Tongue (tissue), 1 donor: ENCODE measurements at regions not wholly inside any gene's neighbourhood (a gene's known extent, or its start where the extent isn't known, plus 50 kb on each side); places are given as distances from the start of the nearest gene placed in this dataset.
"Not testable (repeated sequence)": the region's sequence is repeated elsewhere in the genome, so short reads cannot be mapped to it uniquely, and the experiment has no call there.

Experiments
- DNase-seq: peaks from one replicate; pipeline ENCODE4 v3.0.0-alpha.2; 2015

DNA sequence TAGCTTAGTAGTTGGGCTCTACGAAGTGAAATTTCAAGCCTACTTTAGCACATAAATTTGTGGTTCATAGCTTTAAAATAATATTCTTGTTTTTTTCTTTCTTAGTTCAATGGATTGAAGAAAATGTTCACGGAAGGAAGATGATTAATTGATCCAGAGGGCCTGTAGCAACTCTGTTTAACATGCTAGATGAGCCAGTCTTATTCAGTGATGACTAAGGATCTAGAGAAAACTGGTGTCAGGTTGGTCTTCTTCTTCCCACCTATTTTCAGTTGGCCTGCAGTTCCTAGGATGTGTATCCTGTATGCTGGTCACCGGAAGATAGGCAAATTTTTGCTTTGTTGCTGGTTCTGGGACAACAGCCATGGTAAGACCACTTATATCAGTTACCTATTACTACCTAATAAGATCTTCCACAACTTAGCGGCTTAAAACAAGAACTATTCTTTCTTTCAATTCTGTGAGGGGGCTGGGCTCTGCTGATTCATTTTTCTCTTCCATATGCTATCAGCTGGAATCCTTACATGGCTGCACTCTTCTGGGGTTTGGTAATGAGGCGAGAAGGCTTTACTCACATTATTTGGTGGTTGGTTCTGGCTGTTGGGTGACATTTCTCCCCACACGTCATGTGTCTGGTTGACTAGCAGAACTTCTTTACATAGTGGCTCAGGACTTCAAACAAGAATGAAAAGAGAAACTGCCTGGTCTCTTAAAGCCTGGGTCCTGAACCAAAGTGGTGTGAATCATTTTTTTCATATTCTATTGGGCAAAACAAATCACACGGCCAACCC, 182.7 kb upstream of the ACTBL2 start:
- DNase-seq, result no peak

DNA sequence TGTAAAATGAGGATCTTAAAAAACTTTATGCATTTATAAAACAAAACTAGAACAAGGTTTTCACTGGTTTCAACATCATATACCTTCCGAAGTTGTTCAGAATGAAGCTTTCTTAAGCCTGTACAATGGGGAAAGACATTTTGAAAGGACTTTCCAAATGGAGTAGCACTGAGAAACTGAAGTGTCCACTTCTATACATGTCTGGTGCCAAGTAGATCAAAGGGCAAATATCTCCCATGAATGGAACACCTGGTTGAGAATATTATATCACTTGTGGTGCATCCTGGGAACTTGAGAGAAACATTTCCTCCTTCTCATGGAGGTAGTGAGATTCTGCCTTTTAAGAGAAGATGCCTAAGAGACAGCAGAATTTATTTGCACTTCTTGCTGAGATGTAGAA, 182.1 kb upstream of the ACTBL2 start:
- DNase-seq, result no peak

DNA sequence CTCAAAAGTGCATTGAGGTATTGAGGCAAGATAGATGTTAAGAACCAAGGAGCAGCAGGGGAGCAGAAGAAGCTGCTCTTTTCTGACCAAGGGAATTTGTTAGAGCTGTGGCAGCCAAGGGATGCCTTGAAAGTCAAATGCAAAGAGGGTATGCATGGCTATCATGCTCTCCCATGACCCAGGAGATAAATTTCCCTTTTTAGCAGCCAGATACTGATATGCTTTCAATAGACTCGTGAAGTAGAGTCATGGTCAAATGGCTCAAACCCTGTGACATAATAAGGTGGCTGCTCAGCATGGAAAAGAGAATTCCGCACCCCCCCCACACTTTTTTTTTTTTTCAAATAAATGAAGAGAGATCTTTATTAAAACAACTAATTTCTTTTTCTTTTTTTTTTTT, 180.9 kb upstream of the ACTBL2 start:
- no peak for DNase-seq

DNA sequence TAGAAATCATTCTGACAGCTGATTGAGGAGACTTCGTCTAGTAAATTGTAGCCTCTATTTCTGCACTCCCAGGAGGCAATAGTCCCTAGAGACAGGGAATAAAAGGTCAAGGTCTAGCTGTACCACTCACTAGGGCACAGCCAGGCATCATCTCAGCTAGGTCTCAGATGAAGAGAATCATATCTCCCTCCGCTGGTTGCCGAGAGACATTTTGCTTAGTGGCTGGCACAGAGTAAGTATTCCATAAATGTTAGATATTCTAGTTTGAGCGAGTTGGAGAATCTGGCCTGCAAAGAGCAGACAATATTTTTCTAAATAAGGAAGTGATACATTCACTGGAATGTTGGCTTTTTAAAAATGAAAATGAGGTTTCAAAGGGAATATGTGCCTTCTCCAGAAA, 180.4 kb upstream of the ACTBL2 start:
- no peak for DNase-seq

DNA sequence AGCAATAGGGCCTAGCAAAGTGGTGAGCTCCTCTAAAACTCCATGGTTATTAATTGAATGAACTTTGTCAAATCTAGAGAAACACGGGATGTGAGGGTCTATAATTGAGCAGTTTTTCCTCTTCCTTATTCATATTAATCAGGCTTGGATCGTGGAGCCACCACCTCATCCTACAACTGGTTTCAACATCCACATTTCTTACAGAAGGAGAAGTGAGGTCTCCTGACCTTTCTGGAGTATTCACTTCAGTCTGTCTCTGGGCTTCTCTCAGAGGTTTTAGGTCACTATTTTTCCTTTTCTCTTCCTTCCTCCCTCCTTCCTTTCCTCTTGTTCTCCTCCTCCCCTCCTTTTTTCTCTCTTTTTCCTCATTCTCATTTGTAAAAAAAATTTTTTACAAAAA, 177.3 kb upstream of the ACTBL2 start:
- no peak for DNase-seq

DNA sequence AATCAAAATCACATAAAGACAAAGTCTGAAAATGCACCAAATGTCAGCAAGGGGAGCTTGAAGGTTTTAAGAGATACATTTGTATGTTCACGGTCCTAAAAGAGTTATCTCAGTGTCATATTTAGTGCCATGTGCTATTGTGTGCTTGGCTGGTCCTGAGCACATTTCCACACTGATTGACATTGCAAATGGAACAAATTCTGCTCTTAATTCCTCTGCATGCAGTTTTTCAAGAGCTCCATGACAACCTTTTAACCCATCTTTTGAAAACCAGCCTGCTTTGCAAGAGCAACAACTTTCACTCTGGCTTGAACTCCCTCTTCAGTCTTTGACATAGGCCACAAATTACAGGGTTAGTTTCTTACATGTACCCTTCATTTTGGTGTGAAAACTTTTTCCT, 175.4 kb upstream of the ACTBL2 start:
- DNase-seq, result no peak

DNA sequence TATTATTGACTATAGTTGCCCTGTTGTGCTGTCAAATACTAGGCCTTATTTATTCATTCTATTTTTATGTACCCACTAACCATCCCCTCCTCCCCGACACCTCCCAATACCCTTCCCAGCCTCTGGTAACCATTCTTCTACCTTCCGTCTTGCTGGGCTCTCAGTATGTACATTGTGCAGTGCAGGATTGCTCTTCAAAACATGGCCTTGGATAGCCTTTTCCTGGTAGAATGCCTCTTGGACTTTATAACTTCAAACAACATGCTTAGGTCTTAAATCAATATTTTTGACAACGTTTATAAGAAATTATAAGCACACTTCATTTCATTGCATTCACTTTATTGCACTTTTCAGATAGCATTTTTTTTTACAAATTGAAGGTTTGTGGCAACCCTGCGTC, 172.6 kb upstream of the ACTBL2 start:
- DNase-seq, result no peak

DNA sequence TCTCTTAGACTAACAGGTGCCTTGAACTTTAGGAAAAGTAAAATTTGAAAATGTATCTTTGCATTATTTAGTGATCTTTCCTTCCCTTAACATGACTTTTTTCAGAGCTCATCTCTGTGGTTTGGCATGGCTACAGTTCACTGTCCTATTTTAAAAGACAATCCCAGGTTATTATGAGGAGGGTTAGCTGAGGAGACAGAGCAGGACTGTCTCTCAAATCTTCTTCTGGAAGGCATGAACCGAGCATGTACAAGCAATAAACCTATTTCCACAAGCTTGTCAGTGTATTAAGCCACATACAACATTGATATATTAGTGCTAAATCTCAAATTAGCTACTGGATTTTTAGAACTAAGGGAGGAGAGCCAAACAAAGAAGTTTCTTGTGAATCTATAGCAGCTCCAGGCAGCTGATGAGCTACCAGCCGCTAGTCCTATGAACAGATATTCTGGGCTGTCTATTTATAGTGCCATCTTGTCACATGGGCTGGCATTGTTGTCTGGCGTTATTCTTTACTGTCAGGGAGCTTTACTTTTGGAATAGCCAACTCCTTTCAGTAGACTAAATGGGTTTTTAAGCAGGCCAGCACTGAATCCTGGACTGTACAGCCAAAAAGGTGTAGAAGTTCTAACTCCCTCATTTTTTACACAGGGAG, 171.2 kb upstream of the ACTBL2 start:
- DNase-seq, result peak; percentile 58

DNA sequence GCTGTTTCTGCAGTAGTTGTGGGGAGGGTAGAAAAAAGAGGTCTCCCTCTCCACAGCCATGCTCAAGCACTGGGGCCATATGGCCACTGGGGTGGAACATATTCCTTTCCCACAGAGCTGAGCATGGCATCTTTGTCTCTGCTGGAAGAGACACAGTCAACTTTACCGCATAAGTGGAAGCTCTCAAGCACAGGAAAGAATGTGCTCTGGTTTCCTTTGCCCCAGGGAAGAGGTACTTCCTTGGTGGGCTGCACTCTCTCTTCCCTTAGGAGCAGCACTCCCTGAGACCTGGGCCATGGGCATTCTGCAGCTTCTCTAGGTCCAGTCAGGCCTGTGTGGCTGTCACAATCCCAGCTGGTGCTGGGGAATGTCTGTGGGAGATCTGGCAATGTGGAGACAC, 168.5 kb upstream of the ACTBL2 start:
- no peak for DNase-seq

DNA sequence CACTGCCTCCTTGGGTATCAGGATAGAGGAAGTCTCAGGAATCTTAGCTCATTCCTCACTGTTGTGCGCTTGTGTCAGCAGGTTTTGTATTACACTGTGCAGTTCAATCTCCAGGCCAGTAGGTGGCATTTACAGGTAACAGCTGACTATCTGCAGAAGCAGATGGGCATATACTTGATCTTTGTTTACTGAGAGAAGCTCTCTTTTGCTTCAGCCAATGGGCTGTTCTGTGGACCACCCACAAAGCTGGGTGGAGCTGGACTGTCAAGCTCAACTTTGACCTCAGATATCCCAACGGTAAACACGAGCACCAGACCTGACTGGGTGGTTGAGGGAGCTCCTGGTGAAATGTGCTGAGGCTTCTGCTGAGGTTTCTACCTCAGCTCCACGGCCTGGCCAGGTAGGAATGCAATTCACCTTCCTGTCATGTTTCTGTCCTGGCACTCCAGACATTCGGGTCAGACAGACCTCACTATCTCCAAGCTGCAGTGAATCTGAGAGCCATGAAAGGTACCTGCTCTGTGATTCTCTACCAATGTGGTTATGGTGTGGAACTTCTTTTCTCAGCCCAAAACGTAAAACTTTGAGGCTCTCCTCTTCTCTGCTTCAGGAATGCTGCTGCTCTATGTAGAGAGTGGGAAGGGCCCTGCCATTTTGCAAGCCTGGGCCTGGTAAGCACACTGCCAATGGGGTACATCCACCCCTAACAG, 167.9 kb upstream of the ACTBL2 start:
- peak; percentile 7 for DNase-seq

DNA sequence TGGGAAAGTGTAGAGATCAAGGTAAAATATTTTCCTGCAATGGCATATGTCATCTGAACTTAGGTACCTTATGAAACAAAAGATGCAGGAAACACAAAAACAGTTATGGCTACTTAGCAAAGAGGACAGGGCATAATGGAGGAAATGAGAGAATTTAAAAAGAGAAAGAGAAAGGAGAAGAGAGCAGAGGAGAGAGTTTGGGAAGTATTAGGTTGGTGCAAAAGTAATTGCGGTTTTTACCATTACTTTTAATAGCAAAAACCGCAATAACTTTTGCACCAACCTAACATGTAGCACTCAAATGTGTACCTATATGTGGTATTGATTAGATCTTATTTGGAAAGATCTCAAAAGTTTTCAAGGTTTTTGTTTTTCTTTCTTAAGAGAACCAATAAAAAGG, 160.1 kb upstream of the ACTBL2 start:
- DNase-seq, result no peak

DNA sequence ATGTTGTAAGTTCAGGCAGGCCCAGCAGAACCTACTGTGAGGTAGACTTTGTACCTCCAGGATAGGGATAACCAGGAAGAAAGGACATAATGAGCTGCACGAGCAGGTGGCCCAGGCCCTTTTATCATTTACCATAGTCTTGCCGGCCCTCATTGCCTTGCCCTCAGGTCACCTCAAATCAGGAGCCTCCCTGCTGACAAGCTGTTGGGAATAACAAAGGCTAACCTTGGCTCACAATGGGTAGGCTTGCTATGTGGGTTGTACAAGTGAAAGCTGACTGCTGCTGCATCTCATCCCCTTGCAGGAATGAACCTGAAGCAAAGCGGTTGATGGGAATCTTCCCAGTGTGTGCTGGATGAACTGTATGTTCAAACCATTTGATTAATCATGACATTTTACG, 159.5 kb upstream of the ACTBL2 start:
- DNase-seq, result no peak

DNA sequence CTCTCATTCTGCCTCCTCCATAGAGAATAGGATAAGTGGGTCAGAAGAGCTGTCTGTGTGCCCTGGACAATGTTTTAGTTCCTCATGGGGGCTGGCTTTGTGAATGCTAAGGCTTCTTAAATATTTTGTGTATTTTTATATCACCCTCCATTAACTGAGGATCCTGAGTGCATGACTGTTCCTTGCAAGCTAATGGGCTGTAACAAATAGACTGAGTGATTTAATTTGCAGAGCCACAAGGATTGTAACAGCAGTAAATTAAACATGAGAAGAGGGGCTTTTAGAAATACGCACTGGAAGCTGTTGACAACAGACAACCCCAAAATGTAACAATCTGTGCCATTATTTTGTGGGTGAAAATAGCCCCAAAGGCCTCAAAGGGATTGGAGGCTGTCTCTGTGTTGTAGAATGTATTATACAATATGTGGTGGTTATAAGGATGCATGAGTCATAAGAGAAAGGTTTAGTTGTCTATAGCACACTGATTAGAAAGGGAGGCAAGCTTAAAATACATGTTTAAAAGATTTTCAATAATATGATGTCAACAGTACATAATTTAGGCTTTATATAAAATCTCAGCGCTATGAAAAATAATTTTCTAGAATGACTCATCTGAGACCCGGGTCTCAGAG, 152.7 kb upstream of the ACTBL2 start:
- DNase-seq, result no peak

DNA sequence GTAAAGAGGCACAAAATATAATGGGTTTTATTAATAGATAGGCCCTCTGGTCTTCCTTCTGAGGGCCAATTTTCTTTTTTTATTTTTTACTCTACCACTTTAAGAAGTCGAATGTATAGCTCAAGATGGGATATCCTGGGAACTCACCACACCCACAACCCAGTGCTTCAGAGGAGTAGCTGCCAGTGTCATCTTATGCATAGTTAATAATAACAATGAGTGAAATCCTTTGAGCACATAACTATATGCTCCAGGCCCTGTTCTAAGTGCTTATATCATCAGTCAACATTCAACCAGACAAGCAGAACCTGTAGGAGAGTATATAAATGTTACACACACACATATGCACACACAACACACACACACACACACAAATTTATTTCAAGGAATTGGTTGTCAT, 150.3 kb upstream of the ACTBL2 start:
- peak; percentile 10 for DNase-seq

DNA sequence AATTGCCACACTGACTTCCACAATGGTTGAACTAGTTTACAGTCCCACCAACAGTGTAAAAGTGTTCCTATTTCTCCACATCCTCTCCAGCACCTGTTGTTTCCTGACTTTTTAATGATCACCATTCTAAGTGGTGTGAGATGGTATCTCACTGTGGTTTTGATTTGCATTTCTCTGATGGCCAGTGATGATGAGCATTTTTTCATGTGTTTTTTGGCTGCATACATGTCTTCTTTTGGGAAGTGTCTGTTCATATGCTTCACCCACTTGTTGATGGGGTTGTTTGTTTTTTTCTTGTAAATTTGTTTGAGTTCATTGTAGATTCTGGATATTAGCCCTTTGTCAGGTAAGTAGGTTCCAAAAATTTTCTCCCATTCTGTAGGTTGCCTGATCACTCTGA, 148.5 kb upstream of the ACTBL2 start:
- not testable (repeated sequence) for DNase-seq

DNA sequence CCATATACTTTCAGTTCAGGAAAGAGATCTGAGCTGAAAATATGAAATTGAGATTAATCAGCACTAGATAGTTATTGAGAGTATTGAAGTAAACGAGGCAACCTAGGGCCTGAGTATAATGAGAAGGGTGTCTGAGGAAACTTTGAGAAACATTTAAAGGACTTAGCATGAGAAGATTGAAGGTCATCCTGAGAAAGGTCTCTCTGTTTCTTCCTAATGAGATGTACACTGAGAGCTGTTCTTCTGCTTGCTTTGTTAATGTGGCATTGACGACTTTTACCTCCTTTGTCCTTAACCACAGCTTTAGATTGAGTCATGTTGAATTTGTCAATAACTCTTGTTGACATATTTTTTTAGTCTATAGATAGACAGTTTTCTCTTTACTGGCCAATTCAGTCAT, 145.1 kb upstream of the ACTBL2 start:
- no peak for DNase-seq

DNA sequence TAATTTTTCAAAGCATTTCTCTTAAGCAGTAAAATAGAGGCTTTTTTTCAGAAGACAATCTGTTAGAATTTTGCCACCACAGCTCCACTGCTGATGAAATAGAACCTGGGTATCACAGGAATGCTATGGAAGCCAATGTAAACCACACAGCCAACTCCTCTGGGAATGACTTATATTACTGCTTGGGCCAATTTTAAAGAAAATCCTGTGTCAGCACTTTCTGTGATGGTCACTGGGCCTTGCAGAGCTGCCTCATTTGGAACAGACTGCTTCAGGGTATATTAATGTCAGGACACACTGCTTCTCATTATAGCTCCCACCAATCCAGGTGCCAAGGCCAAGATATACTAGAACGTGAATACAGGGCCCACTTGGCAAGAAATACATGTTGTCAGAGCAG, 144.1 kb upstream of the ACTBL2 start:
- DNase-seq, result no peak

DNA sequence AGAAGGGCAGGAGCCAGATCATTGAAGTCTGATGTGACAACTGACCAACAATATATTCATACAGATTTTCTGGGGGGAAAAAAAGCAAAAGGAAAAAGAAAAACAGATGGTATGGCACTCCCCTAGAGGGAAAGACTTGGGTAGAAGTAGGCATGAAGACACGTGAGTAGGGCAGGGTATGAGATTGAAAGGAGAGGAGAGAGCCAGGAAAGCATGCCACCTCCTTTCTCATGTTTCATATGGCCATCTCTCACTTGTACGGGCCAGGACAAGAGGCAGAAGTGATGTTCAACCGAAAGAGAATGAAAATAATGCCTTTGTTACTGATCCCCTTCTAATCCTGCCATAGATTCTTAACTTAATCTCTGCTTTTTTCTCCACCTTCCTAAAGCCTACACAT, 139.0 kb upstream of the ACTBL2 start:
- DNase-seq, result no peak

DNA sequence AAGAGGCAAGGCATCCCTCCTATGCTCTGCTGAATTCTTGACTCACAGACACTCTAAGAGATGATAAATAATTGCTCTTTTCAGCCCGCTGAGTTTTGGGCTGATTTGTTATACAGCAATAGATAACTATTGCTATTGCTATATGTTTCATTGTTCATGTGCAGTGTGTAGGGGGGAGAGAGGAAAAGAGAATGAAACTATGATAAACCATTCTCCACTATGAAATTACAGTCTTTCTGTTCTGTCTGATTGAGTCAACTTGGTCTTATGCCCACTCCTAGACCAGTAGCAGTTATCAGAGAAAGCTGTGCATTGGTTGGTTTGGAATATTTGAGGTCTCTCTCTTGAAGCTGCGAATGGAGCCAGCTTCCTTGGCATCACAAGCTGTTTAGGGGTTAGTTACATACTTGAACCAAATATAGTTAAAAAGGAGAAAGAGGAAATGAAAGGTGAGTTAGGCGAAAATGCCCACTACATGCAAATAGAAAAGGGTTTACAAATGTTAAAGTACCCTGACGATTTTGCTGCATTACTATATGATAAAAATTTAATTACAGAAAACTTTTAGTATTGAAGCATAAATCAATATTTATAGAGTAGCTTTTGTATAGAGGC, 136.3 kb upstream of the ACTBL2 start:
- DNase-seq, result no peak

DNA sequence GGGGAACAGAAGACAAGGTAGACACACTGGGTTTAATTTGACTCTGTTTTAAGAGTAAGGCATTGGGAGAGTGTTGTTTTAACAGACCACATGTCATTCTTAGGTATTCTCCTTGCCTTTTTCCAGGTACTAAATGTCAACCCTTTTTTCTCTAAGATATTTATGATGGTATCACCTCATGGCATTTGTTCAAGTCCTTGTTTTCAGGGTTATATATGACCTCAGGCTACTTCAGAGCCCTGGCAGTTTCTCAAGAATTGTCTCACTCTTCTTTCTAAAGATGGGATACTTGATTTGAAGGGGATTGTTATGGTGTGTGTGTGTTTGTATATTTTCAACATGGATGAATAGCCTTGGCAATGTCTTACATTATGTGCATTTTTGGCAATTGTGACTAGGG, 131.1 kb upstream of the ACTBL2 start:
- peak; percentile 14 for DNase-seq

DNA sequence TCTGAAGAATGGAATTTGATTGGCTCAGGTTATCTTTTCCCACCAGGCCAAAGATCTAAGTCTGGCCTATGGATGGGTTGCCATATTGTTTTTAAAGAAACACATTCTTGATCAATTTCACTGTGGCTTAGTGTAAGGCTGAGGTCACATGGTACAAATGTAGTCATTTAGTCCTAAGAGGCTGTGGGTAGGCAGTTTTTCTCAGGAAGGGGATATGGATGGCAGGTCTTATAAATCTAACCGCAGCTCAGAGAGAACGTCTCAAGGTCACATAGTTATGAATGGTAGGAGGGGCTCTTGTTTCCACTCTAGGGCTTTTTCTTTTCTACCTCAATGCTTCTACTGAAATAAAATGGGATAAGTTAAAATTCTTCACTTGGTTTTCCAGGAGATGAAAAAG, 128.6 kb upstream of the ACTBL2 start:
- no peak for DNase-seq

DNA sequence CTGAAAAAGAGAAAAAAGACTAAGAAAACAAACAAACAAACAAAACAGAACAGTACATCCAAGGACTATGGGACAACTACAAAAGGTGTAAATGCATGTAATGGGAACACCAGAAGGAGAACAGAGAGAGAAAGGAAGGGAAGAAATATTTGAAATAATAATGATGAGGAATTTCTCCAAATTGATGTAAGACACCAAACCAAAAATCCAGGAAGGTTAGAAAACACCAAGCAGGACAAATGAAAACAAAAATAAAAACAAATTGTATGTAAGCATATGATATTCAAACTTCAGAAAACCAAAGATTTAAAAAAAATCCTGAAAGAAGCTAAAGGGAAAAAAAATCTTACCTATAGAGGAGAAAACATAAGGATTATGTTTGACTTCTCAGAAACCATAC, 125.9 kb upstream of the ACTBL2 start:
- DNase-seq, result no peak

DNA sequence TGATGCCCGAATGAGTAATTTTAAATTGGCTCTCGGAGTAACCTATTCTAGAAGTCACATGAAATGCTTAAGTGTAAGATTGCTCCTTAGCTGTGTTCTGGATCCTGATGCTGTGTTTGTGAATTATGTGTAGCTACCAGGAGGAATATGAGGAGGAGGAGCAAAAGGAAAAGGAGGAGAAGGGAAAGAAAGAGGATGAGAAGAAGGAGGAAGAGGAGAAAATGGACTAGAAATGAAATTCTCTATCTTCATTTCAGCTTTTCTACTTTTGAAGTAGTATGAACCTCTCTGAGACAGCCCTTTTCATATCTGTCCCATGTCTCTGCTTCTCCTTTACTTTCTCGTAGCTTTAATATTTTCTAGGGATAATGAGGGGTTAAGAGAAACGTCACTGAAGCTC, 119.4 kb upstream of the ACTBL2 start:
- DNase-seq, result no peak
